ENCODE measurements at regions not wholly inside any gene's neighbourhood (a gene's known extent, or its start where the extent isn't known, plus 50 kb on each side); places are given as distances from the start of the nearest gene placed in this dataset.
"Not testable (repeated sequence)": the region's sequence is repeated elsewhere in the genome, so short reads cannot be mapped to it uniquely, and the experiment has no call there.

GRCh38 chr16:29148131-29148691 lies 163.4 kb downstream of the LAT start:
- Histone ChIP-seq H3K9ac (ENCODE audit: low read depth, low read length) (no peak overlapping the region), H3K23ac (ENCODE audit: low read depth, low read length) (no peak overlapping the region), H2BK120ac (ENCODE audit: low read depth, low read length) (no peak overlapping the region), H3K4me1 (ENCODE audit: control insufficient read depth, insufficient read depth, low read length) (0 out of 2 replicates have a peak, but pooled peaks cover 2% of the 10 kb centered on the region), H4K20me1 (ENCODE audit: insufficient read depth, low read length) (no peaks in the 10 kb centered on the region), H4K91ac (ENCODE audit: insufficient read depth, low read depth, low read length) (peak overlapping the region; percentile 15; the same call in 1 of the 2 replicates), H3K27ac (ENCODE audit: insufficient read depth, low read length) (no peak overlapping the region), H3K9me1 (ENCODE audit: insufficient read depth, low read length) (no peaks in the 10 kb centered on the region), H2AK9ac (replicated peaks; ENCODE audit: low read depth, low read length, poor library complexity) (no peak overlapping the region), H3K56ac (ENCODE audit: extremely low read depth, insufficient read depth, low read length) (no peak overlapping the region), H2BK20ac (ENCODE audit: low read depth, low read length) (no peak overlapping the region), H3K27me3 (ENCODE audit: control insufficient read depth, insufficient read depth, low read length) (no peaks in the 10 kb centered on the region; the same call in 1 of the 2 replicates), H2BK15ac (ENCODE audit: low read depth, low read length) (no peak overlapping the region), H3K4me2 (ENCODE audit: low read depth, low read length) (no peak overlapping the region), H4K5ac (ENCODE audit: low read depth, low read length) (no peak overlapping the region), H3K4me3 (ENCODE audit: insufficient read depth, low read depth, low read length) (no peak overlapping the region), H3K9me3 (ENCODE audit: control insufficient read depth, insufficient read depth, low read length) (no peaks in the 10 kb centered on the region), H3K79me1 (ENCODE audit: low read depth in 1 of 2, low read length in 2 of 2) (no peaks in the 10 kb centered on the region), H3K14ac (replicated peaks; ENCODE audit: low read depth, low read length) (no peak overlapping the region), H2BK5ac (ENCODE audit: low read depth, low read length, poor library complexity, severe bottlenecking) (no peak overlapping the region), H3K18ac (ENCODE audit: low read depth, low read length) (0 out of 2 replicates have a peak overlapping the region, but pooled peaks have one; percentile 2), H3K36me3 (ENCODE audit: control insufficient read depth, insufficient read depth, low read length) (no peaks in the 10 kb centered on the region; the same call in 1 of the 2 replicates), H3K4ac (ENCODE audit: low read depth, low read length) (no peak overlapping the region; the same call in 1 of the 2 replicates), H4K8ac (ENCODE audit: low read depth in 2 of 2, low read length in 2 of 2) (no peak overlapping the region), H2AFZ (replicated peaks; ENCODE audit: low read length, poor library complexity) (no peak overlapping the region), H2AK5ac (ENCODE audit: low read depth, low read length) (peak overlapping the region; percentile 7; the same call in 1 of the 2 replicates)
- no peak for TF ChIP-seq RCOR1 (IDR thresholded peaks at IDR 0.05; ENCODE audit: insufficient replicate concordance, low read length)
- no peak for TF ChIP-seq MAZ (IDR thresholded peaks at IDR 0.05; ENCODE audit: borderline replicate concordance, low read depth, low read length)
- peak; percentile 24; the same call in 1 of the 2 replicates for TF ChIP-seq USF2 (IDR thresholded peaks at IDR 0.05; ENCODE audit: low read depth, low read length)
- DNase-seq (peak; percentile 36), ATAC-seq (ENCODE audit: low read depth) (peak; percentile 56)
- in situ Hi-C loops (cut with MboI; ENCODE audit: low sequenced_read_pairs) (no loop called here), intact Hi-C loops (cut with micrococcal nuclease) (no loop called here), dilution Hi-C loops (cut with HindIII; ENCODE audit: low sequenced_read_pairs, unreplicated experiment) (no loop called here)
- ChIA-PET CTCF (no interaction called here), POLR2A (ENCODE audit: unreplicated experiment) (no interaction called here)
- no CpG with 5 or more reads among the region's 15 CpGs for WGBS, 2 experiments (ENCODE audit: extremely low coverage in 2 of 2, insufficient read length in 1 of 2)
- BruUV-seq (replicated peaks): no TSS peak

DNA sequence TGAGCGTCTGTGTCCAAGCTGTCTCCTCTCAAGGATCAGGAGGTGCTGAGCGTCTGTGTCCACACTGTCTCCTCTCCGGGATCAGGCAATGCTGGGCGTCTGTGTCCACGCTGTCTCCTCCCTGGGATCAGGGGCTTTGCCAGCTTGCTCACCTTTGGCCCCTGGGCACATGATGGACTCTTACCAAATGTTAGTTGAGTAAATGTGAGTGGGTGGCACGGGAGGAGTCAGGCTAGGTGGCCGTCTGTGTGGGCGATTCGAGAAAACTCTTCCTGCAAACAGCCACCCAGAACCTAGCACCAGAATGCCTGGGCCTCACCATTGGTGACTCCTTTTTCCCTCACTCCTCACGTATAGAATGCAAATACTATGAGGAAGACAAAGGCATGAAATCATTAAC lies 162.9 kb downstream of the LAT start:
- H2BK15ac ChIP-seq (ENCODE audit: low read depth, low read length); H4K5ac ChIP-seq (ENCODE audit: low read depth, low read length); POLR2A ChIA-PET (ENCODE audit: unreplicated experiment); H2BK120ac ChIP-seq (ENCODE audit: low read depth, low read length); H3K79me1 ChIP-seq (ENCODE audit: low read depth in 1 of 2, low read length in 2 of 2); dilution Hi-C loops (cut with HindIII; ENCODE audit: low sequenced_read_pairs, unreplicated experiment); H3K23ac ChIP-seq (ENCODE audit: low read depth, low read length); H3K9me3 ChIP-seq (ENCODE audit: control insufficient read depth, insufficient read depth, low read length); H3K4me3 ChIP-seq (ENCODE audit: insufficient read depth, low read depth, low read length); H3K4me2 ChIP-seq (ENCODE audit: low read depth, low read length); H2BK20ac ChIP-seq (ENCODE audit: low read depth, low read length); H4K91ac ChIP-seq (ENCODE audit: insufficient read depth, low read depth, low read length); H3K27me3 ChIP-seq (ENCODE audit: control insufficient read depth, insufficient read depth, low read length); DNase-seq; H2AK9ac ChIP-seq (replicated peaks; ENCODE audit: low read depth, low read length, poor library complexity); H2AFZ ChIP-seq (replicated peaks; ENCODE audit: low read length, poor library complexity); H3K9ac ChIP-seq (ENCODE audit: low read depth, low read length); ATAC-seq (ENCODE audit: low read depth); H4K20me1 ChIP-seq (ENCODE audit: insufficient read depth, low read length); H4K8ac ChIP-seq (ENCODE audit: low read depth in 2 of 2, low read length in 2 of 2); H3K4me1 ChIP-seq (ENCODE audit: control insufficient read depth, insufficient read depth, low read length); H3K56ac ChIP-seq (ENCODE audit: extremely low read depth, insufficient read depth, low read length); CTCF ChIA-PET; intact Hi-C loops (cut with micrococcal nuclease); H3K4ac ChIP-seq (ENCODE audit: low read depth, low read length); BruUV-seq (replicated peaks); H3K27ac ChIP-seq (ENCODE audit: insufficient read depth, low read length); in situ Hi-C loops (cut with MboI; ENCODE audit: low sequenced_read_pairs); H2BK5ac ChIP-seq (ENCODE audit: low read depth, low read length, poor library complexity, severe bottlenecking); H3K14ac ChIP-seq (replicated peaks; ENCODE audit: low read depth, low read length); H3K9me1 ChIP-seq (ENCODE audit: insufficient read depth, low read length); H3K18ac ChIP-seq (ENCODE audit: low read depth, low read length); H3K36me3 ChIP-seq (ENCODE audit: control insufficient read depth, insufficient read depth, low read length): not testable (repeated sequence)
- no CpG with 5 or more reads among the region's 10 CpGs for WGBS, 2 experiments (ENCODE audit: extremely low coverage in 2 of 2, insufficient read length in 1 of 2)
- H2AK5ac ChIP-seq (ENCODE audit: low read depth, low read length): peak overlapping the region; percentile 4; the same call in 1 of the 2 replicates

Measured in IMR-90 (cell line).